Activated B cell treated with CpG ODN at 0.5 μM for 24 hours (primary cell): ENCODE measurements at regions not wholly inside any gene's neighbourhood (a gene's known extent, or its start where the extent isn't known, plus 50 kb on each side); places are given as distances from the start of the nearest gene placed in this dataset.

Source experiments
- ATAC-seq: fragments of 200-7000 bp; cut with Tn5 transposase; one replicate; pipeline ENCODE4 v1.10.0; 2021; ENCODE audit warnings: low read depth, mild to moderate bottlenecking, moderate library complexity
- CTCF ChIA-PET: fragments of 350-600 bp; sonication (Branson Sonifier 250); formaldehyde crosslinking; loops from one replicate; lab custom pipeline; 2021; ENCODE audit warnings: antibody characterized with exemption; lab: Charles Lee
- POLR2A ChIA-PET: fragments of 350-600 bp; sonication (Branson Sonifier 250); formaldehyde crosslinking; loops from one replicate; lab custom pipeline; 2021; ENCODE audit warnings: antibody characterized with exemption; lab: Charles Lee
- DNase-seq: peaks from one replicate; pipeline ENCODE4 v3.0.0; 2022
- H3K27ac Mint-ChIP-seq: one replicate; pipeline ENCODE4 v1.8.0; 2020; ENCODE audit warnings: mixed read lengths
- H3K27me3 Mint-ChIP-seq: one replicate; pipeline ENCODE4 v1.8.0; 2021; ENCODE audit warnings: mixed read lengths
- H3K36me3 Mint-ChIP-seq: one replicate; pipeline ENCODE4 v1.8.0; 2021; ENCODE audit warnings: low read depth, mixed read lengths
- H3K4me1 Mint-ChIP-seq: one replicate; pipeline ENCODE4 v1.8.0; 2021; ENCODE audit warnings: mixed read lengths
- H3K4me3 Mint-ChIP-seq: one replicate; pipeline ENCODE4 v1.8.0; 2020; ENCODE audit warnings: mild to moderate bottlenecking, mixed read lengths
- H3K9me3 Mint-ChIP-seq: one replicate; pipeline ENCODE4 v1.8.0; 2020; ENCODE audit warnings: mixed read lengths
- CTCF ChIP-seq: fragments of 200-600 bp; IDR thresholded peaks from one replicate; pipeline ENCODE4 v1.8.0; 2022; ENCODE audit warnings: antibody characterized with exemption, mild to moderate bottlenecking
- intact Hi-C: fragments of 100-400 bp; cut with micrococcal nuclease; formaldehyde crosslinking; loops from one replicate; pipeline ENCODE4 v1.15.1; 2024

- ATAC-seq: no peak
- ChIA-PET CTCF (no interaction called here), POLR2A (no interaction called here)
- H3K9me3 Mint-ChIP-seq: peaks cover 6% of the 10 kb centered on the region
- H3K27me3 Mint-ChIP-seq: peaks cover 3% of the 10 kb centered on the region
- no peaks in the 10 kb centered on the region for H3K4me1 Mint-ChIP-seq
- intact Hi-C loops: no loop called here
- no peaks in the 10 kb centered on the region for H3K36me3 Mint-ChIP-seq
- no peak for DNase-seq
- H3K4me3 Mint-ChIP-seq: no peak overlapping the region
- TF ChIP-seq CTCF: no peak
- H3K27ac Mint-ChIP-seq: no peak overlapping the region
Observed at GRCh38 chr2:122273785-122274419, 518.5 kb downstream of the TSN start.

- ChIA-PET POLR2A (no interaction called here), CTCF (no interaction called here)
- H3K9me3 Mint-ChIP-seq: peaks cover 10% of the 10 kb centered on the region
- ATAC-seq (no peak), DNase-seq (no peak)
- intact Hi-C loops: no loop called here
- H3K27me3 Mint-ChIP-seq: no peaks in the 10 kb centered on the region
- H3K4me3 Mint-ChIP-seq: no peak overlapping the region
- TF ChIP-seq CTCF: no peak
- H3K36me3 Mint-ChIP-seq: no peaks in the 10 kb centered on the region
- no peaks in the 10 kb centered on the region for H3K4me1 Mint-ChIP-seq
- H3K27ac Mint-ChIP-seq: no peak overlapping the region
Observed at GRCh38 chr2:122277956-122278355, 522.5 kb downstream of the TSN start.

GRCh38 chr2:122300758-122301157, 545.3 kb downstream of the TSN start:
- H3K27ac Mint-ChIP-seq: no peak overlapping the region
- no peaks in the 10 kb centered on the region for H3K27me3 Mint-ChIP-seq
- no peak overlapping the region for H3K4me3 Mint-ChIP-seq
- H3K4me1 Mint-ChIP-seq: no peaks in the 10 kb centered on the region
- H3K36me3 Mint-ChIP-seq: no peaks in the 10 kb centered on the region
- DNase-seq (no peak), ATAC-seq (no peak)
- TF ChIP-seq CTCF: no peak
- ChIA-PET CTCF (no interaction called here), POLR2A (no interaction called here)
- intact Hi-C loops: no loop called here
- H3K9me3 Mint-ChIP-seq: peaks cover 8% of the 10 kb centered on the region

GRCh38 chr2:122307763-122308162, 552.3 kb downstream of the TSN start:
- CTCF ChIA-PET: no interaction called here
- intact Hi-C loops: no loop called here
- Mint-ChIP-seq H3K4me1 (no peaks in the 10 kb centered on the region), H3K27me3 (no peaks in the 10 kb centered on the region), H3K9me3 (peaks cover 2% of the 10 kb centered on the region), H3K36me3 (no peaks in the 10 kb centered on the region), H3K27ac (no peak overlapping the region), H3K4me3 (no peak overlapping the region)
- no peak for ATAC-seq
- no peak for TF ChIP-seq CTCF
- POLR2A ChIA-PET: no interaction called here
- DNase-seq: no peak

GRCh38 chr2:122315306-122315705, 559.9 kb downstream of the TSN start:
- ATAC-seq (no peak), DNase-seq (no peak)
- H3K4me3 Mint-ChIP-seq: no peak overlapping the region
- POLR2A ChIA-PET: no interaction called here
- TF ChIP-seq CTCF: no peak
- no peaks in the 10 kb centered on the region for H3K9me3 Mint-ChIP-seq
- H3K27ac Mint-ChIP-seq: no peak overlapping the region
- H3K36me3 Mint-ChIP-seq: no peaks in the 10 kb centered on the region
- intact Hi-C loops: no loop called here
- no peaks in the 10 kb centered on the region for H3K27me3 Mint-ChIP-seq
- no peaks in the 10 kb centered on the region for H3K4me1 Mint-ChIP-seq
- CTCF ChIA-PET: no interaction called here
